Right lobe of liver (tissue), 4 donors: ENCODE measurements at regions not wholly inside any gene's neighbourhood (a gene's known extent, or its start where the extent isn't known, plus 50 kb on each side); places are given as distances from the start of the nearest gene placed in this dataset.

ENCODE experiments used
- POLR2A ChIP-seq: fragments of 450-650 bp; IDR thresholded peaks from one replicate; pipeline ENCODE4 v1.6.1; 2017; ENCODE audit warnings: antibody characterized with exemption, mild to moderate bottlenecking
- TF ChIP-seq, protein P1 (sequence below), 4 donors: fragments of 200-600 bp in 3 of 4; fragments of 450-650 bp in 1 of 4; IDR thresholded peaks; one replicate each; pipeline versions ENCODE4 v1.5.1 to v1.8.0; 2016 to 2022; ENCODE audit warnings: antibody characterized with exemption in 4 of 4, mild to moderate bottlenecking in 2 of 4
- donor health status: DM: no; HTN: no; CAD: no.
- donor health status: DM: no; HTN: no; CAD: no.
- donor health status: DM: no; HTN: yes; CAD: no.

GRCh38 chr5:174221436-174221835, 175.9 kb downstream of the NSG2 start:
- no peak for TF ChIP-seq POLR2A
- TF ChIP-seq, protein P1, sequence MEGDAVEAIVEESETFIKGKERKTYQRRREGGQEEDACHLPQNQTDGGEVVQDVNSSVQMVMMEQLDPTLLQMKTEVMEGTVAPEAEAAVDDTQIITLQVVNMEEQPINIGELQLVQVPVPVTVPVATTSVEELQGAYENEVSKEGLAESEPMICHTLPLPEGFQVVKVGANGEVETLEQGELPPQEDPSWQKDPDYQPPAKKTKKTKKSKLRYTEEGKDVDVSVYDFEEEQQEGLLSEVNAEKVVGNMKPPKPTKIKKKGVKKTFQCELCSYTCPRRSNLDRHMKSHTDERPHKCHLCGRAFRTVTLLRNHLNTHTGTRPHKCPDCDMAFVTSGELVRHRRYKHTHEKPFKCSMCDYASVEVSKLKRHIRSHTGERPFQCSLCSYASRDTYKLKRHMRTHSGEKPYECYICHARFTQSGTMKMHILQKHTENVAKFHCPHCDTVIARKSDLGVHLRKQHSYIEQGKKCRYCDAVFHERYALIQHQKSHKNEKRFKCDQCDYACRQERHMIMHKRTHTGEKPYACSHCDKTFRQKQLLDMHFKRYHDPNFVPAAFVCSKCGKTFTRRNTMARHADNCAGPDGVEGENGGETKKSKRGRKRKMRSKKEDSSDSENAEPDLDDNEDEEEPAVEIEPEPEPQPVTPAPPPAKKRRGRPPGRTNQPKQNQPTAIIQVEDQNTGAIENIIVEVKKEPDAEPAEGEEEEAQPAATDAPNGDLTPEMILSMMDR (IDR thresholded peaks at IDR 0.05) = no peak
